Right atrium auricular region (tissue), 2 donors: ENCODE measurements at regions not wholly inside any gene's neighbourhood (a gene's known extent, or its start where the extent isn't known, plus 50 kb on each side); places are given as distances from the start of the nearest gene placed in this dataset.

Experiments used
- DNase-seq: peaks from one replicate; pipeline ENCODE4 v3.0.0-alpha.2; 2019; ENCODE audit warnings: low spot score
- H3K27ac ChIP-seq, 2 donors: fragments of 200-600 bp; sonication (generic); 1 replicate in 1 of 2; 2 replicates in 1 of 2; pipeline ENCODE4 v1.5.1; 2016 to 2019
- H3K27me3 ChIP-seq, 2 donors: fragments of 200-600 bp; sonication (generic); one replicate each; pipeline versions ENCODE4 v1.5.1 to v1.6.0; 2017 to 2019
- H3K36me3 ChIP-seq: fragments of 200-600 bp; sonication (generic); one replicate; pipeline ENCODE4 v1.5.1; 2016
- H3K4me1 ChIP-seq, 2 donors: fragments of 200-600 bp; sonication (generic); one replicate each; pipeline versions ENCODE4 v1.5.1 to v1.6.0; 2017 to 2019
- H3K4me3 ChIP-seq, 2 donors: fragments of 200-600 bp; sonication (generic); 1 replicate in 1 of 2; 2 replicates in 1 of 2; pipeline ENCODE4 v1.5.1; 2017 to 2019; ENCODE audit warnings: mild to moderate bottlenecking in 1 of 2, moderate library complexity in 1 of 2
- H3K9me3 ChIP-seq, 2 donors: fragments of 200-600 bp; sonication (generic); one replicate each; pipeline ENCODE4 v1.5.1; 2019
- CTCF ChIP-seq, 2 donors: fragments of 200-600 bp; sonication (generic); IDR thresholded peaks; one replicate each; pipeline ENCODE4 v1.5.1; 2019; ENCODE audit warnings: antibody characterized with exemption in 2 of 2

- DNase-seq: no peak
- no peaks in the 10 kb centered on the region for H3K27me3 ChIP-seq
- H3K4me3 ChIP-seq: no peak overlapping the region
- no peak overlapping the region for H3K27ac ChIP-seq
- no peaks in the 10 kb centered on the region for H3K36me3 ChIP-seq
- TF ChIP-seq CTCF (IDR thresholded peaks at IDR 0.05): no peak
- H3K9me3 ChIP-seq: no peaks in the 10 kb centered on the region
- no peaks in the 10 kb centered on the region for H3K4me1 ChIP-seq
Observed at GRCh38 chr5:103463261-103463660, 99.3 kb downstream of the NUDT12 start.

- no peaks in the 10 kb centered on the region for H3K9me3 ChIP-seq
- no peaks in the 10 kb centered on the region for H3K36me3 ChIP-seq
- no peak for TF ChIP-seq CTCF (IDR thresholded peaks at IDR 0.05)
- no peak overlapping the region for H3K27ac ChIP-seq
- H3K4me1 ChIP-seq: no peaks in the 10 kb centered on the region
- no peaks in the 10 kb centered on the region for H3K27me3 ChIP-seq
- no peak overlapping the region for H3K4me3 ChIP-seq
- DNase-seq: no peak
Observed at GRCh38 chr5:103461243-103461642, 101.3 kb downstream of the NUDT12 start.

DNA sequence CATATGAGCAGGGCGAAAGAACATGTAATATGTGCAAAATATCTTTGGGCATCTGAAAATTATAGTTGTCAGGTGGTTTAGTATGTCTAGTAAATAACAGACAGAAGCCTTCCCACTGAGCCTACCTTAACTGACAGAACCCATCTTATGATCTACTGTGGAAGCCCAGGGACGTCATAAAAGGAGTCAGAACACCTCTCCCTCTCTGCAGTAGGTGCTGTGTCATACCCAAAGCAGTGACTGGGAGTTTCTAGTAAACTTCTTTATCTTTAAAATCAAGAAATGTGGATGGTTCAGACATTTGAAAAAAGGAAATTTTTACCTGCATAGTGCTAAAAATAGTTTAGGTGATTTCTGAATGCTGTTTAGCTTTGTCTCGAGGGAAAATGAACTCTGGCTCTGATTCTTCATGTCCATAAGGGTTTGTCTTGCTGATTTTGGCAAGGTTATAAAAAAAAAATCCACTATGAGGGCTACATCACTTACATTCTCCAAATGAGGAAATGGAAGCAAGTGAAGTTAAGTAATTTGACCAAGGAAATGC, 104.0 kb downstream of the NUDT12 start:
- no peaks in the 10 kb centered on the region for H3K9me3 ChIP-seq

GRCh38 chr5:103456476-103456875, 106.1 kb downstream of the NUDT12 start:
- H3K4me1 ChIP-seq: no peaks in the 10 kb centered on the region
- no peak for DNase-seq
- H3K27ac ChIP-seq: no peak overlapping the region
- H3K36me3 ChIP-seq: no peaks in the 10 kb centered on the region
- H3K9me3 ChIP-seq: no peaks in the 10 kb centered on the region
- no peak overlapping the region for H3K4me3 ChIP-seq
- H3K27me3 ChIP-seq: no peaks in the 10 kb centered on the region
- no peak for TF ChIP-seq CTCF (IDR thresholded peaks at IDR 0.05)

More for the DNA sequence above, 104.0 kb downstream of the NUDT12 start:
- TF ChIP-seq CTCF (IDR thresholded peaks at IDR 0.05): no peak
- Histone ChIP-seq H3K4me1 (no peaks in the 10 kb centered on the region), H3K36me3 (no peaks in the 10 kb centered on the region), H3K27me3 (no peaks in the 10 kb centered on the region), H3K4me3 (no peak overlapping the region), H3K27ac (no peak overlapping the region)
- no peak for DNase-seq

DNA sequence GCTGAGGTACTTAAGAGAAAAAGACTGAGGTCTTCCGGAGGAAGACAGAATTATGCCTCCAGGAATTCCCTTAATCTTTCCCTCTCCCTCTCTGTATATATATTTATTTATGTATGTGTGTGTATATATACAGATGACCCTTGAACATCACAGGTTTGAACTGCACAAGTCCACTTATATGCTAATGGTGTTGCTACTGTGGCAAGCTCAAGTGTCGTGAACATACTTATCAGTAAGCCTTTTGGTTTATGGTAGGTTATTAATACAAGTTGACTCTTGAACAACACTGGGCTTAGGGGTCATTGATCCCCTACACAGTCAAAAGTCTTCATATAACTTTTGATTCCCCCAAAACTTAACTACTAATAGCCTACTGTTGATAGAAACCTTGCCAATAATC, 106.8 kb downstream of the NUDT12 start:
- DNase-seq: no peak
- H3K36me3 ChIP-seq: no peaks in the 10 kb centered on the region
- H3K4me1 ChIP-seq: no peaks in the 10 kb centered on the region

More for the DNA sequence above, 106.8 kb downstream of the NUDT12 start:
- no peaks in the 10 kb centered on the region for H3K27me3 ChIP-seq
- no peak overlapping the region for H3K27ac ChIP-seq
- no peak overlapping the region for H3K4me3 ChIP-seq
- H3K9me3 ChIP-seq: no peaks in the 10 kb centered on the region
- no peak for TF ChIP-seq CTCF (IDR thresholded peaks at IDR 0.05)
